Testis (tissue), 2 donors: ENCODE measurements at regions not wholly inside any gene's neighbourhood (a gene's known extent, or its start where the extent isn't known, plus 50 kb on each side); places are given as distances from the start of the nearest gene placed in this dataset.

Experiments
- CTCF ChIP-seq, 3 experiments: fragments of 450-650 bp in 2 of 3; fragments of 200-600 bp in 1 of 3; sonication (generic) in 1 of 3; IDR thresholded peaks; one replicate each; pipeline ENCODE4 v1.5.1; 2016 to 2019; ENCODE audit warnings: antibody characterized with exemption in 3 of 3, mild to moderate bottlenecking in 2 of 3, moderate library complexity in 1 of 3
- POLR2A ChIP-seq: fragments of 450-650 bp; IDR thresholded peaks from one replicate; pipeline ENCODE4 v1.6.1; 2017; ENCODE audit warnings: antibody characterized with exemption, mild to moderate bottlenecking, moderate library complexity

DNA sequence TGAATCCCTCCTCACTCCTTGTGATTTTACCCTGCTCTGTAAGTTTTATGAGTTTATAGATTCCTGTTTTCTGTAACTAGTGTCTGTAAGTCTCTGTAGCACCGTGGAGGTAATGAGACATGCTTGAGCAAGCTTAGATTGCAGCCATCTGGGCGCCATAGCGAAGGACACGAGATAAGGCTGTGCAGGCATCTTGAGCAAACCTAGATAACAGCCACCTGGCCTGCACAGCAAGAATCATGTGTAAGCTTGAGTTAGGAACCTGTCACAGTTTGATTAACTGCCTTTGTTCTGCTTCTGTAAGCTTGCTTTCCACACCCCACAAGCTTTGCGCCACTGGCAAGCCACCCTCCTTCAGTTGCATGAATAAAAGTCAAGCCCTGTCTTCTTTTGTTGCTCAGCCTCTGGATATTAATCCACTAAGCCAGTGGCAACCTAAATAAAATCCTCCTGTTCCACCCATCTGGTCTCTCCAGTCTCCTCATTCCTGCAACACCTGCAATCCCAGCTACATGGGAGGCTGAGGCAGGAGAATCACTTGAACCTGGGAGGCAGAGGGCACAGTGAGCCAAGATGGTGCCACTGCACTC, 270.6 kb upstream of the RGPD4 start:
- TF ChIP-seq CTCF (IDR thresholded peaks at IDR 0.05) = no peak
- no peak for TF ChIP-seq POLR2A
